Endothelial cell (in vitro differentiated cells): ENCODE measurements at regions not wholly inside any gene's neighbourhood (a gene's known extent, or its start where the extent isn't known, plus 50 kb on each side); places are given as distances from the start of the nearest gene placed in this dataset.
A peak's percentile ranks its signal among the peaks of the same experiment; 100 is the strongest.
"Not testable (repeated sequence)": the region's sequence is repeated elsewhere in the genome, so short reads cannot be mapped to it uniquely, and the experiment has no call there.

ENCODE experiments used
- DNase-seq: peaks from one replicate; pipeline ENCODE4 v3.0.0; 2021; ENCODE audit warnings: low spot score
- H3K27ac Mint-ChIP-seq: one replicate; pipeline ENCODE4 v1.8.0; 2021; ENCODE audit warnings: mixed read lengths, inconsistent platforms; ENCODE audit not compliant: unreplicated experiment
- H3K27me3 Mint-ChIP-seq: one replicate; pipeline ENCODE4 v1.8.0; 2021; ENCODE audit warnings: mild to moderate bottlenecking, moderate library complexity, mixed read lengths, inconsistent platforms; ENCODE audit not compliant: unreplicated experiment
- H3K36me3 Mint-ChIP-seq: one replicate; pipeline ENCODE4 v1.8.0; 2021; ENCODE audit warnings: mild to moderate bottlenecking, low read depth, mixed read lengths, inconsistent platforms; ENCODE audit not compliant: unreplicated experiment
- H3K4me1 Mint-ChIP-seq: one replicate; pipeline ENCODE4 v1.8.0; 2021; ENCODE audit warnings: mild to moderate bottlenecking, mixed read lengths, inconsistent platforms; ENCODE audit not compliant: unreplicated experiment
- H3K4me3 Mint-ChIP-seq: one replicate; pipeline ENCODE4 v1.8.0; 2021; ENCODE audit warnings: mild to moderate bottlenecking, mixed read lengths, inconsistent platforms; ENCODE audit not compliant: unreplicated experiment
- H3K9me3 Mint-ChIP-seq: one replicate; pipeline ENCODE4 v1.8.0; 2021; ENCODE audit warnings: mixed read lengths, inconsistent platforms; ENCODE audit not compliant: unreplicated experiment
- TF ChIP-seq, protein P1 (sequence below): fragments of 200-600 bp; sonication (generic); IDR thresholded peaks from one replicate; pipeline ENCODE4 v1.5.0; 2021; ENCODE audit warnings: antibody characterized with exemption; ENCODE audit not compliant: unreplicated experiment

DNA sequence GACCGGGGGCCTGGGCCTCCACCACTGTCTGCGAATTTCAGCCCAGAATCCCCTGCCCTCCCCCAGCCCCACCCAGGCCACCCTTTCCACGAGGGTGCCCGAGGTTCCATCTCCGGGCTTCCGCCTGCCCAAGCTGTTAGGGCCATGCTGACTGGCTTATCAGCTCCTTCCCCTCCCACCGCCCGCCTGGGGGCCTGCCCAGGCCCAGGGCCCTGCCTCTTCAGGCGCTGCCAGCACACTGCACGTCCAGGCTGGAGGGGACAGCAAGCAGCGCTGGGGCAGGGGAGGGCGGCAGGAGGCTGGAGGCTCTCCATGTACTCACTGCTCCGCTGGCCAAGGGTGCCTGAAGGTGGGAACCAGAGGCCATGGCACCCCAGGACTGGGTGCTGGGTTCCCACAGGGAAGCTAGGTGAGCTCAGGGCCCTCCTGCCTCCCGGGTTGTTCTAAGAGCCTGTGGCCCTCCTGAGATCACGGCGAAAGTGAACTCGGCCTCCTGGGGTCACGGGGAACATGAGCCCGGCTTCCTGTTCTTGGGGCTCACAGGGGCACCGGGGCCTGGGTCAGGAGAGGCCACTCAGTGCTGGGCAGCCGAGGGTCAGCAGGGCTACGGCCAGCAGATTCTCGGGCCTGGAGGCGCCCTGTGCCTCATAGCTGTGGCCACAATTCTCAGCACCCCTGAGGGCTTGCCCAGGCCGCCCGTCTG is 57.7 kb upstream of the EGFL7 start:
- no peak for DNase-seq
- no peak overlapping the region for H3K27ac Mint-ChIP-seq

DNA sequence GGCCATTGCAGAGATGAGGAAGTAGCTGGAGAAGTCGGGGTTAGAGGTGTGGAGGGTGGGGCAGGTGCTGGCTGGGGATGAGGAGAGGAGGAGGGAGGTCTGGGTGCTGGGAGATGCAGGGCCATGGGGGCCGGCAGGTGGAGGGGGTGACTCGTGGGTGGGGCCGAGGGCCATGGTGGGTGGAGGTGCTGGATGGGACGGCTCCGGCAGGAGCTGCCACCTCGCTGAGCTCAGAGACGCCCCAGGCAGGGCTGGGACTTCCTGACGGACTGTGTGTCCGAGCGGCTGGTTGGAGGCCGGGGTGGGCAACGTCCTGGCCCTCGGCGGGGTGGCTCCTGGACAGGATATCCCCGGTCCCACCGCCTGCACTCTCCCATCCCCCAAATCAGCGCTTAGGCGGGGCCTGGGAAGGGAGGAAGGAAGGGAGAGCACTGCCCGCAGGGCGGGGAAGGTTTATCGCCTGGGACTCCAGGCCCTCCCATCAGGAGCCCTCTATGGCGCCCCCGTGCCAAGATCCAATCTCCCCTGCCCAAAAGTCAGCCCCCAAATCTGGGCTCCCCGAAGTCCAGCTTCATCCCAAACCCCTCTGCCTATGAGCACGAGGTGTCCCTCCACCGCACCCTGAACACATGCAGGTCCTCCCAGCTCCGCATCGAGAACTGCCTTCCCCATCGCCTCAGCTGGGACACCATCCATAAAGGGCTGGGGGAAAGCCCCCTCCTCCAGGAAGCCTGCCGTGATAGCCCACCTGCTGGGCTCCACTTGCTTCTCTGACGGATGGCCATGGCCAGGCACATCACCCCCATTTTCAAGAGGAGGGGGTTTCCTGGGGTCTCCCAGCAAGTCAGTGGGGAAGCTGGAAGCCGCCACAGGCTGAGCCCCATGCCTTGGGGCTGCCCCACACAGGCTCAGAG is 58.3 kb upstream of the NOTCH1 start:
- peaks cover 28% of the 10 kb centered on the region for H3K4me1 Mint-ChIP-seq
- H3K4me3 Mint-ChIP-seq: no peak overlapping the region
- no peaks in the 10 kb centered on the region for H3K9me3 Mint-ChIP-seq
- H3K27me3 Mint-ChIP-seq: peaks cover 9% of the 10 kb centered on the region
- peak; percentile 40 for DNase-seq
- TF ChIP-seq, protein P1, sequence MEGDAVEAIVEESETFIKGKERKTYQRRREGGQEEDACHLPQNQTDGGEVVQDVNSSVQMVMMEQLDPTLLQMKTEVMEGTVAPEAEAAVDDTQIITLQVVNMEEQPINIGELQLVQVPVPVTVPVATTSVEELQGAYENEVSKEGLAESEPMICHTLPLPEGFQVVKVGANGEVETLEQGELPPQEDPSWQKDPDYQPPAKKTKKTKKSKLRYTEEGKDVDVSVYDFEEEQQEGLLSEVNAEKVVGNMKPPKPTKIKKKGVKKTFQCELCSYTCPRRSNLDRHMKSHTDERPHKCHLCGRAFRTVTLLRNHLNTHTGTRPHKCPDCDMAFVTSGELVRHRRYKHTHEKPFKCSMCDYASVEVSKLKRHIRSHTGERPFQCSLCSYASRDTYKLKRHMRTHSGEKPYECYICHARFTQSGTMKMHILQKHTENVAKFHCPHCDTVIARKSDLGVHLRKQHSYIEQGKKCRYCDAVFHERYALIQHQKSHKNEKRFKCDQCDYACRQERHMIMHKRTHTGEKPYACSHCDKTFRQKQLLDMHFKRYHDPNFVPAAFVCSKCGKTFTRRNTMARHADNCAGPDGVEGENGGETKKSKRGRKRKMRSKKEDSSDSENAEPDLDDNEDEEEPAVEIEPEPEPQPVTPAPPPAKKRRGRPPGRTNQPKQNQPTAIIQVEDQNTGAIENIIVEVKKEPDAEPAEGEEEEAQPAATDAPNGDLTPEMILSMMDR: no peak
- peaks cover 6% of the 10 kb centered on the region for H3K36me3 Mint-ChIP-seq
- H3K27ac Mint-ChIP-seq: peak overlapping the region; percentile 57

More for the DNA sequence above, 57.7 kb upstream of the EGFL7 start:
- peaks cover 6% of the 10 kb centered on the region for H3K36me3 Mint-ChIP-seq
- TF ChIP-seq, protein P1: no peak
- peaks cover 9% of the 10 kb centered on the region for H3K27me3 Mint-ChIP-seq
- H3K9me3 Mint-ChIP-seq: no peaks in the 10 kb centered on the region
- peaks cover 28% of the 10 kb centered on the region for H3K4me1 Mint-ChIP-seq
- H3K4me3 Mint-ChIP-seq: no peak overlapping the region

- Mint-ChIP-seq H3K36me3 (peaks cover 6% of the 10 kb centered on the region), H3K9me3 (no peaks in the 10 kb centered on the region), H3K27ac (no peak overlapping the region), H3K4me3 (no peak overlapping the region), H3K4me1 (peaks cover 24% of the 10 kb centered on the region), H3K27me3 (peaks cover 7% of the 10 kb centered on the region)
- TF ChIP-seq, protein P1: no peak
- DNase-seq: no peak
These were observed 57.4 kb upstream of the NOTCH1 start for GRCh38 chr9:136603216-136603615.

DNA sequence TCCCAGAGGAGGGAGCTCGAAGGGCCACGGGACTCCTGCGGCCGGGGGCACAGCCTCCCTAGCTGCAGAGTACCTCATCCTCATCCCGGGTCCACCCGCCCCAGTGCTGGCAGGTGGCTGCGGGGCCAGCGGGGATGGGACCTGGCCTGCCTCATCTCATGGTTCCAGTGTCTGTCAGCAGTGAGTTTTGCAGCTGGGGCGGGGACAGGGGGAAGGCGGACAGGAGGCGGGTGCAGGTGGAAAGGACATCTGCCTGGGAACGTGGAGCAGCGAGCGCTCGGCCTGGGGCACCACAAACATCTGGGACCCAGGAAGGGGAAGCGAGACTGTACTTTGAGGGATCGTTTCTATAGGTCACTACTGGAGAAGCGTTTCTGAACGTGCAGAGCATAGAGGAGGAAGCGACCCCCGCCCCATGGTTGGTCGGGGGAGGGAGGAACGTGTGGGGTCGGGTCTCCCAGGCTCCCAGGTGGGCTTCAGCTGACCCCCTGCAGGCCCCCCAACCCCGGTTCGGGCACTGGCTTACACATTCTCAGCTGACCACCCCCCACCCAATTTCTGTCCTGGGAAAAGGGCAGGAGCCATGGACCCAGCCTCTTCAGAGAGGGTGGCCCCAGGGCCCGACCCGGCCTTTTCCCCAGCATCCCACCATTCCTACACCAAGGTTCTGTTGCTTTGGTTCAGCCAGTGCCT is 56.5 kb upstream of the NOTCH1 start:
- no peaks in the 10 kb centered on the region for H3K9me3 Mint-ChIP-seq
- no peak overlapping the region for H3K4me3 Mint-ChIP-seq
- no peak for DNase-seq
- H3K4me1 Mint-ChIP-seq: peaks cover 24% of the 10 kb centered on the region
- no peak overlapping the region for H3K27ac Mint-ChIP-seq
- peaks cover 6% of the 10 kb centered on the region for H3K36me3 Mint-ChIP-seq
- peaks cover 7% of the 10 kb centered on the region for H3K27me3 Mint-ChIP-seq
- TF ChIP-seq, protein P1: no peak

DNA sequence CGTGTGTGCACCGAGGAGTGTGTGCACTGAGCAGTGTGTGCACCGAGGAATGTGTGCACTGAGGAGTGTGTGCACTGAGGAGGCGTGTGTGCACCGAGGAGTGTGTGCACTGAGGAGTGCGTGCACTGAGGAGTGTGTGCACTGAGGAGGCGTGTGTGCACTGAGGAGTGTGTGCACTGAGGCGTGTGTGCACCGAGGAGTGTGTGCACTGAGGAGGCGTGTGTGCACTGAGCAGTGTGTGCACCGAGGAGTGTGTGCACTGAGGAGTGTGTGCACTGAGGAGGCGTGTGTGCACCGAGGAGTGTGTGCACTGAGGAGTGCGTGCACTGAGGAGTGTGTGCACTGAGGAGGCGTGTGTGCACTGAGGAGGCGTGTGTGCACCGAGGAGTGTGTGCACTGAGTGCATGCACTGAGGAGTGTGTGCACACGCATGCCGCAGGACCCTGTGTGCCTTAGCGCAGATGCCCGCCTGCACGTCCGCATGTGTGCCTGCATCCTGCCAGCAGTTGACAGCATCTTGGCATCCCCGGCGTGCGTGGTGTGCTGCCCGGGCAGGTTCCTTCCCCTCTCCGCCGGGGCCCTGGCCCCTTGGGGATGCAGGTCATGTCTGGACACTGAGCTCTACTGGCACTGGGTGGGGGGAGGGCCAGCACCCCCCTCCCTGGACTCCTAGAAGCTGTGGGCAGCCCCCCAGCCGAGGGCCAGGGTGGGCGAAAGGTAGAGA is 55.6 kb upstream of the NOTCH1 start:
- H3K4me3 Mint-ChIP-seq, H3K27ac Mint-ChIP-seq, H3K9me3 Mint-ChIP-seq, H3K27me3 Mint-ChIP-seq, H3K36me3 Mint-ChIP-seq, DNase-seq: not testable (repeated sequence)
- H3K4me1 Mint-ChIP-seq: peaks cover 24% of the 10 kb centered on the region
